ENCODE measurements at regions not wholly inside any gene's neighbourhood (a gene's known extent, or its start where the extent isn't known, plus 50 kb on each side); places are given as distances from the start of the nearest gene placed in this dataset.
"Not testable (repeated sequence)": the region's sequence is repeated elsewhere in the genome, so short reads cannot be mapped to it uniquely, and the experiment has no call there.

DNA sequence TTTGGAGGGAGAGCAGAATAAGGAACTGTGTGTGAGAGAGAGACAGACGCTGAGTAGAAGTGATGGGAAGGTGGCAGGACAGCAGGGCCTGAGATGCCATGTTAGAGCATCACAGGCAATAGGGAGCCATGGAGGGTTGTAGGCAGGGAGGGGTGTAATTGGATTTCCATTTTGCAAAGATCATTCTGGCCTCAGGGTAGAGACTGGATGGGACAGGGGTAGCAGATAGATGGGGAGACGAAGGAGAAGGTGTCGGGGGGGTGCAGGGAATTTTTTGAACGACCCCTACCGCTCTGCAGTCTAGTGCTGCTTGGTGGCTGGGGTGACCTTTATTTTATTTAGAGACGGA, 106.4 kb downstream of the CRLF3 start:
- TF ChIP-seq ATF3 (IDR thresholded peaks at IDR 0.05; ENCODE audit: borderline replicate concordance, extremely low read depth, low read depth, low read length); BRCA1 (IDR thresholded peaks at IDR 0.05; ENCODE audit: low read depth, low read length); YY1 (IDR thresholded peaks at IDR 0.05; ENCODE audit: low read depth, low read length): not testable (repeated sequence)
- TF ChIP-seq, protein P1, sequence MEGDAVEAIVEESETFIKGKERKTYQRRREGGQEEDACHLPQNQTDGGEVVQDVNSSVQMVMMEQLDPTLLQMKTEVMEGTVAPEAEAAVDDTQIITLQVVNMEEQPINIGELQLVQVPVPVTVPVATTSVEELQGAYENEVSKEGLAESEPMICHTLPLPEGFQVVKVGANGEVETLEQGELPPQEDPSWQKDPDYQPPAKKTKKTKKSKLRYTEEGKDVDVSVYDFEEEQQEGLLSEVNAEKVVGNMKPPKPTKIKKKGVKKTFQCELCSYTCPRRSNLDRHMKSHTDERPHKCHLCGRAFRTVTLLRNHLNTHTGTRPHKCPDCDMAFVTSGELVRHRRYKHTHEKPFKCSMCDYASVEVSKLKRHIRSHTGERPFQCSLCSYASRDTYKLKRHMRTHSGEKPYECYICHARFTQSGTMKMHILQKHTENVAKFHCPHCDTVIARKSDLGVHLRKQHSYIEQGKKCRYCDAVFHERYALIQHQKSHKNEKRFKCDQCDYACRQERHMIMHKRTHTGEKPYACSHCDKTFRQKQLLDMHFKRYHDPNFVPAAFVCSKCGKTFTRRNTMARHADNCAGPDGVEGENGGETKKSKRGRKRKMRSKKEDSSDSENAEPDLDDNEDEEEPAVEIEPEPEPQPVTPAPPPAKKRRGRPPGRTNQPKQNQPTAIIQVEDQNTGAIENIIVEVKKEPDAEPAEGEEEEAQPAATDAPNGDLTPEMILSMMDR (IDR thresholded peaks at IDR 0.05 in 2 of 3, conservative IDR thresholded peaks at IDR 0.05 in 1 of 3; ENCODE audit: control insufficient read depth in 2 of 3, extremely low read depth in 1 of 3, insufficient read depth in 1 of 3, low read depth in 3 of 3, low read length in 3 of 3) = not testable (repeated sequence)

Data from GM12878 (cell line).